Left lung (tissue), 4 donors: ENCODE measurements at regions not wholly inside any gene's neighbourhood (a gene's known extent, or its start where the extent isn't known, plus 50 kb on each side); places are given as distances from the start of the nearest gene placed in this dataset.
A peak's percentile ranks its signal among the peaks of the same experiment; 100 is the strongest.

Experiments used
- ATAC-seq: fragments of 200-7000 bp; cut with Tn5 transposase; one replicate; pipeline ENCODE4 v1.9.1; 2020; ENCODE audit warnings: moderate library complexity
- DNase-seq, 4 donors: peaks; one replicate each; pipeline ENCODE4 v3.0.0-alpha.2; 2013 to 2020
- H3K27ac ChIP-seq, 2 donors: fragments of 200-600 bp; sonication (generic) in 1 of 2; one replicate each; pipeline versions ENCODE4 v1.5.0 to v1.8.0; 2020 to 2021
- H3K27me3 ChIP-seq, 2 donors: fragments of 200-600 bp; sonication (generic) in 1 of 2; one replicate each; pipeline versions ENCODE4 v1.5.0 to v1.8.0; 2020 to 2021
- H3K36me3 ChIP-seq, 2 donors: fragments of 200-600 bp; sonication (generic) in 1 of 2; one replicate each; pipeline versions ENCODE4 v1.5.0 to v1.8.0; 2020 to 2021
- H3K4me1 ChIP-seq, 2 donors: fragments of 200-600 bp; one replicate each; pipeline ENCODE4 v1.8.0; 2021
- H3K4me3 ChIP-seq, 2 donors: fragments of 200-600 bp; sonication (generic) in 1 of 2; one replicate each; pipeline versions ENCODE4 v1.5.0 to v1.8.0; 2020 to 2021; ENCODE audit warnings: mild to moderate bottlenecking in 1 of 2
- H3K9me3 ChIP-seq, 2 donors: fragments of 200-600 bp; sonication (generic) in 1 of 2; one replicate each; pipeline versions ENCODE4 v1.5.0 to v1.8.0; 2020 to 2021
- intact Hi-C, 2 donors: fragments of 100-400 bp; cut with DNase I; formaldehyde crosslinking; loops; one replicate each; pipeline versions ENCODE4 v1.11.2 to v1.14.2; 2022
- TF ChIP-seq, protein P1 (sequence below), 2 donors: fragments of 200-600 bp; sonication (generic) in 1 of 2; IDR thresholded peaks; one replicate each; pipeline versions ENCODE4 v1.5.0 to v1.8.0; 2021; ENCODE audit warnings: antibody characterized with exemption in 2 of 2
- donor health status: DM: no; HTN: yes; CAD: no.
- donor health status: DM: no; HTN: no; CAD: no.

DNA sequence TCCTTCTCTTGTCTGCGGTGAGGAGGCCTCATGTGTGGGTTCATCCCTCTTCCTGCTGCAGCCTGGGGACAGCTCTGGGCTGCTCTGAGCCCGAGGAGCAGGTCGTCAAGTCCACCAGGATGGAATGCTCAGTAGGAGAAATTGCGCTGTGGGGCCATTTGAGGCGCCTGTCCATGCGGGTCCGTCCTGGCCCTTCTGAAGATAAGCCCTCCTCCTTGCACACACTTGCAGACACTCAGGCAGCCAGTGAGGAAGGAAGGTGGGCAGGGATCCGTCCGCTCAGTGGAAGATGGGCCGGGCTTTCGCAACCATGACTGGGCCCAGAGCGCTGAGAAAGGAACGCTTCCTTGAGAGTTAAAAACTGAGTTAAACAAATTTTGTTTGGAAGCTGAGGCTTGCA is 356.8 kb downstream of the GLRX3 start:
- intact Hi-C loops = no loop called here
- Histone ChIP-seq H3K9me3 (no peaks in the 10 kb centered on the region), H3K4me3 (no peak overlapping the region), H3K27me3 (peaks cover 0 to 8% of the 10 kb centered on the region in 2 donors), H3K27ac (no peak overlapping the region), H3K4me1 (no peaks in the 10 kb centered on the region), H3K36me3 (no peaks in the 10 kb centered on the region)
- TF ChIP-seq, protein P1, sequence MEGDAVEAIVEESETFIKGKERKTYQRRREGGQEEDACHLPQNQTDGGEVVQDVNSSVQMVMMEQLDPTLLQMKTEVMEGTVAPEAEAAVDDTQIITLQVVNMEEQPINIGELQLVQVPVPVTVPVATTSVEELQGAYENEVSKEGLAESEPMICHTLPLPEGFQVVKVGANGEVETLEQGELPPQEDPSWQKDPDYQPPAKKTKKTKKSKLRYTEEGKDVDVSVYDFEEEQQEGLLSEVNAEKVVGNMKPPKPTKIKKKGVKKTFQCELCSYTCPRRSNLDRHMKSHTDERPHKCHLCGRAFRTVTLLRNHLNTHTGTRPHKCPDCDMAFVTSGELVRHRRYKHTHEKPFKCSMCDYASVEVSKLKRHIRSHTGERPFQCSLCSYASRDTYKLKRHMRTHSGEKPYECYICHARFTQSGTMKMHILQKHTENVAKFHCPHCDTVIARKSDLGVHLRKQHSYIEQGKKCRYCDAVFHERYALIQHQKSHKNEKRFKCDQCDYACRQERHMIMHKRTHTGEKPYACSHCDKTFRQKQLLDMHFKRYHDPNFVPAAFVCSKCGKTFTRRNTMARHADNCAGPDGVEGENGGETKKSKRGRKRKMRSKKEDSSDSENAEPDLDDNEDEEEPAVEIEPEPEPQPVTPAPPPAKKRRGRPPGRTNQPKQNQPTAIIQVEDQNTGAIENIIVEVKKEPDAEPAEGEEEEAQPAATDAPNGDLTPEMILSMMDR (IDR thresholded peaks at IDR 0.05) = no peak
- ATAC-seq (no peak), DNase-seq (peak in 1 of 4 donors; percentile 42)

DNA sequence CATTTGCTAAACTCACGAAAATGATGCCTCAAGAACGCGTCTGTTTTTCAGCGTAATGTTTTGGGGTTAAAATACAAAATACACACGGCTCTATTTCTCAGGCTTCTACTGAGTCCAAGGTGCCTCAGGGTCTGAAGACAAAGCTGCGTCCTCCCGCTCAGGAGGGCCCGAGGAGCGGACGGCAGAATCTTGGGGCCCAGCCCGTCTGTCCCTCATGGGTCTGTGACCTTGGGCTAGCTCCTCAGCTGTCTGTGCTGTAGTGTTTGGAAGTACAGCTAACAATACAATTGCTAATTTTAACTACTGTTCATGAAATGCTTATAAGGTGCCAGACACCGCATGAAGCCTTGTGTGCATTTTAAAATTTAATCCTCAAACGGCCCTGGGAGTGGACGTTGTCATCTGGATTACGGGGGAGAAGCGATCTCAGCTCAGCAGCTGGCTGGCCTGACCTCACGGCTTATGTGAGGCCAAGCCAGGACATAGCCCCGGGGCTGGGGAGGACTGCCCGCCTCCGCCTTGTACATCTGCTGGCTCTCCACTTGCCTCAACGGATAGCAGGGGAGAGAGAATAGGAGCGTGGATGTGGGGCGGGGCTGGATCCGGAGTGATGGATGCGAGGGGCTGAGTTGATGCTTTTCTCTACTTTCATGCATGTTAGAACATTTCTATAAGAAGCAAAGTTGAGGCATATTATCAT is 357.4 kb downstream of the GLRX3 start:
- DNase-seq = peak in 1 of 4 donors; percentile 63
- H3K27ac ChIP-seq = no peak overlapping the region
- intact Hi-C loops = no loop called here
- no peak overlapping the region for H3K4me3 ChIP-seq
- H3K4me1 ChIP-seq = no peaks in the 10 kb centered on the region
- H3K9me3 ChIP-seq = no peaks in the 10 kb centered on the region
- TF ChIP-seq, protein P1 (IDR thresholded peaks at IDR 0.05) = no peak
- peaks cover 0 to 8% of the 10 kb centered on the region in 2 donors for H3K27me3 ChIP-seq
- no peaks in the 10 kb centered on the region for H3K36me3 ChIP-seq
- ATAC-seq = no peak

DNA sequence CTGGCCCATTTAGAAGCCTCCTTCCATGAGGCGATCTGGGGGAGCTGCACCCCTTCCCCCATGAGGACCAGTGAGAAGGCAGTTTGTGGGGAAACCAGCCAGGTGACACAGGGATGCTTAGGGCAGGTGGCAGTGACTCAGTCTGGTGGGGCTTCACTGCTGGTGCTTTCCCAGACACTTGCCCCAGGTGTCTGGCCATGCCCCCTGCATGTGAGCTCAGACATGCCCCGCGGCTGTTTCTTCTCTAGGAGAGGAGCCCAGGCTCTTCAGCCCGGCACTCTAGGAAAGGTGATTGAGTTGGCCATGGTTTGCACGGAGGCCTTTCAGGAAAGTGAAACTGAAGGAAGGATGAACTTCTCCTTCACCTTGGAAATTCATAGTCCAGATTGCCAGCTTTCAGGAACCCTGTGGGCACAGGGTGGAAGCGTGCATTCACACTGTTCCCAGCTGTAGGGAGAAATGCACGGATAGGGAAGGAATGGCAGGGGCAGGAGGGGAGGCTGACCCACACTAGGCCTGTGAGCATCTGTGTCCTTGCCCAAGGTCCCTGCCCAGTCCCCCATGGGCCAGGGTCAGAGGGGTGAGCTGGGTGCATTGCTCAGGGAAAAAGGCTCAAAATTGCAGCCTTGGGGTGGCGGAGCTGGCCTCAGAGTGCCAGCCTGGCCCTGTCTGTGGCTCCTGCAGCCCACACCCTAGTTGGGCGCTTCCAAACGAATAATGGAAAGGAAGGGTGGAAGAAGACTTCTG is 359.1 kb downstream of the GLRX3 start:
- peaks cover 0 to 8% of the 10 kb centered on the region in 2 donors for H3K27me3 ChIP-seq
- ATAC-seq (no peak), DNase-seq (peak in 2 of 4 donors; percentile 22 to 47)
- H3K27ac ChIP-seq = no peak overlapping the region
- no peaks in the 10 kb centered on the region for H3K9me3 ChIP-seq
- intact Hi-C loops = no loop called here
- no peaks in the 10 kb centered on the region for H3K36me3 ChIP-seq
- H3K4me1 ChIP-seq = no peaks in the 10 kb centered on the region
- H3K4me3 ChIP-seq = no peak overlapping the region
- TF ChIP-seq, protein P1 (IDR thresholded peaks at IDR 0.05) = no peak

DNA sequence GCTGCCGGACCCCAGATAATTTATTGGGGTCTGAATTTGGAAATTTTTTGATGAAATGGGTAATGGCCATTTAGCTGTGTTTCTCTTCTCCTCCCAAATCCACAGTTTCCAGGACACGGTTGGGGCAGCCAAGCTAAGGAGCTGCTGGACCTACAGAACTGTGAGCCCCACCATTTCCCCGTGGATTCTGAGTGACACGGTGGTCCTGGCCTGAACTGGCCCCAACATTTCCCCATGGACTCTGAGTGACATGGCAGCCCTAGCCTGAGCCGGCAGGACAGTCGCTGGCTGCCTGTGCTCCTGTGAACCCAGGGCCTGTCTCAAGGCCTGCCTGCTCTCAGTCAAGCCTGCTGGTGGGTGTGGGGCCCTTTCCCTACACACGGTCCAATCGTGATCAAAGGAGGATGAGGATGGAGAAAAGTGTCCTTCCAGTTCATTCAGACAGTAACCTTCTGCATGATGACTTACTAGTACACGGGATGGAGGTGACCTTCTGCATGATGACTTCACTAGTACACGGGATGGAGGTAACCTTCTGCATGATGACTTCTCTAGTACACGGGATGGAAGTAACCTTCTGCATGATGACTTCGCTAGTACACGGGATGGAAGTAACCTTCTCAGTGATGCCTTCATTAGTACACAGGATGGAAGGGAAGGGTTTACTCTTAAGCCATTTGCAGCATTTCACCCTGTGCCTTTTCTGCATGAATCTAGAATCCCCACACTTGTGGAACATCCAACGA is 359.9 kb downstream of the GLRX3 start:
- DNase-seq (no peak), ATAC-seq (peak; percentile 58)
- Histone ChIP-seq H3K4me3 (no peak overlapping the region), H3K27ac (no peak overlapping the region), H3K4me1 (no peaks in the 10 kb centered on the region), H3K36me3 (no peaks in the 10 kb centered on the region), H3K9me3 (no peaks in the 10 kb centered on the region), H3K27me3 (peaks cover 0 to 8% of the 10 kb centered on the region in 2 donors)
- intact Hi-C loops = no loop called here
- TF ChIP-seq, protein P1 (IDR thresholded peaks at IDR 0.05) = no peak
